ENCODE measurements at regions not wholly inside any gene's neighbourhood (a gene's known extent, or its start where the extent isn't known, plus 50 kb on each side); places are given as distances from the start of the nearest gene placed in this dataset.
A peak's percentile ranks its signal among the peaks of the same experiment; 100 is the strongest.

GRCh38 chr4:53780736-53781400 lies 189.6 kb upstream of the LNX1 start:
- H3K4me1 Mint-ChIP-seq, result peaks cover 18% of the 10 kb centered on the region
- no peaks in the 10 kb centered on the region for H3K36me3 Mint-ChIP-seq (ENCODE audit: low read depth)
- TF ChIP-seq CTCF (IDR thresholded peaks at IDR 0.05), result no peak
- peaks cover 5% of the 10 kb centered on the region for H3K9me3 Mint-ChIP-seq
- no peak for DNase-seq
- peak overlapping the region; percentile 14 for H3K27ac Mint-ChIP-seq
- H3K27me3 Mint-ChIP-seq (ENCODE audit: low read depth, poor library complexity), result peaks cover 9% of the 10 kb centered on the region
- no peak overlapping the region for H3K4me3 Mint-ChIP-seq

GRCh38 chr4:53779025-53779424 lies 187.7 kb upstream of the LNX1 start:
- TF ChIP-seq CTCF (IDR thresholded peaks at IDR 0.05), result no peak
- H3K27me3 Mint-ChIP-seq (ENCODE audit: low read depth, poor library complexity), result peaks cover 9% of the 10 kb centered on the region
- DNase-seq, result no peak
- no peaks in the 10 kb centered on the region for H3K36me3 Mint-ChIP-seq (ENCODE audit: low read depth)
- H3K9me3 Mint-ChIP-seq, result peaks cover 5% of the 10 kb centered on the region
- H3K4me1 Mint-ChIP-seq, result peaks cover 18% of the 10 kb centered on the region
- no peak overlapping the region for H3K4me3 Mint-ChIP-seq
- no peak overlapping the region for H3K27ac Mint-ChIP-seq

- no peaks in the 10 kb centered on the region for H3K36me3 Mint-ChIP-seq (ENCODE audit: low read depth)
- no peaks in the 10 kb centered on the region for H3K9me3 Mint-ChIP-seq
- no peak overlapping the region for H3K27ac Mint-ChIP-seq
- no peak for TF ChIP-seq CTCF (IDR thresholded peaks at IDR 0.05)
- no peak for DNase-seq
- peaks cover 4% of the 10 kb centered on the region for H3K27me3 Mint-ChIP-seq (ENCODE audit: low read depth, poor library complexity)
- H3K4me1 Mint-ChIP-seq, result peaks cover 18% of the 10 kb centered on the region
- no peak overlapping the region for H3K4me3 Mint-ChIP-seq
Observed at GRCh38 chr4:53778155-53778554, 186.9 kb upstream of the LNX1 start.

GRCh38 chr4:53777244-53777984 lies 186.1 kb upstream of the LNX1 start:
- peaks cover 3% of the 10 kb centered on the region for H3K27me3 Mint-ChIP-seq (ENCODE audit: low read depth, poor library complexity)
- H3K9me3 Mint-ChIP-seq, result no peaks in the 10 kb centered on the region
- H3K36me3 Mint-ChIP-seq (ENCODE audit: low read depth), result no peaks in the 10 kb centered on the region
- H3K4me1 Mint-ChIP-seq, result peaks cover 15% of the 10 kb centered on the region
- DNase-seq, result no peak
- no peak for TF ChIP-seq CTCF (IDR thresholded peaks at IDR 0.05)
- no peak overlapping the region for H3K4me3 Mint-ChIP-seq
- no peak overlapping the region for H3K27ac Mint-ChIP-seq

- DNase-seq, result no peak
- H3K27ac Mint-ChIP-seq, result no peak overlapping the region
Observed at GRCh38 chr4:53776141-53776540, 184.9 kb upstream of the LNX1 start.

More at GRCh38 chr4:53776141-53776540, 184.9 kb upstream of the LNX1 start:
- Mint-ChIP-seq H3K4me3 (no peak overlapping the region), H3K27me3 (ENCODE audit: low read depth, poor library complexity) (peaks cover 4% of the 10 kb centered on the region), H3K36me3 (ENCODE audit: low read depth) (no peaks in the 10 kb centered on the region), H3K4me1 (peaks cover 2% of the 10 kb centered on the region), H3K9me3 (no peaks in the 10 kb centered on the region)
- TF ChIP-seq CTCF (IDR thresholded peaks at IDR 0.05), result no peak

All from nephron progenitor cell (in vitro differentiated cells).